Adrenal gland (tissue), 5 donors: ENCODE measurements at regions not wholly inside any gene's neighbourhood (a gene's known extent, or its start where the extent isn't known, plus 50 kb on each side); places are given as distances from the start of the nearest gene placed in this dataset.

ENCODE experiments used
- CTCF ChIP-seq, 6 experiments: fragments of 450-650 bp in 4 of 6; fragments of 200-600 bp in 2 of 6; sonication (generic) in 1 of 6; IDR thresholded peaks; 1 replicate in 5 of 6; 2 replicates in 1 of 6; pipeline versions ENCODE4 v1.5.1 to v1.8.0; 2016 to 2021; ENCODE audit warnings: antibody characterized with exemption in 6 of 6, mild to moderate bottlenecking in 2 of 6, moderate library complexity in 1 of 6
- POLR2A ChIP-seq, 2 donors: fragments of 450-650 bp; IDR thresholded peaks; one replicate each; pipeline ENCODE4 v1.6.1; 2017; ENCODE audit warnings: antibody characterized with exemption in 2 of 2, mild to moderate bottlenecking in 2 of 2, moderate library complexity in 1 of 2
- donor health status: DM: no; HTN: no; CAD: no.

- no peak for TF ChIP-seq CTCF (IDR thresholded peaks at IDR 0.05)
- TF ChIP-seq POLR2A (IDR thresholded peaks at IDR 0.05), result no peak
These were observed 189.2 kb upstream of the GALNT17 start for GRCh38 chr7:70942791-70943190.
